ENCODE measurements at regions not wholly inside any gene's neighbourhood (a gene's known extent, or its start where the extent isn't known, plus 50 kb on each side); places are given as distances from the start of the nearest gene placed in this dataset.

DNA sequence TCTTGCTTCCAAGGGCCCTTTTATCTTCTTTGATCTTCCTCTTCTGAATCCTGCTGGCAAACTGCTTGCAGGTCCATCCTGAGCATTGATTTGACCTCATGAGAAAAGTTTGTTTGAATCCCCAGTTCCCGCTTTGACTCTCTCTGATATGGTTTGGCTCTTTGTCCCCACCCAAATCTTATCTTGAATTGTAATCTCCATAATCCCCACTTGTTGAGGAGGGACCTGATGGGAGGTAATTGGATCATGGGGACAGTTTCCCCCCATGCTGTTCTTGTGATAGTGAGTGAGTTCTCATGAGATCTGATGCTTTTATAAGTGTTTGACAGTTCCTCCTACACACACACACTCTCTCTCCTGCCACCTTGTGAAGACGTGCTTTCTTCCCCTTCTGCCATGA is 126.6 kb upstream of the ARHGAP20 start:
- DNase-seq (ENCODE audit: low read depth), result no peak

- no peak for DNase-seq (ENCODE audit: low read depth)
These were observed 125.4 kb upstream of the ARHGAP20 start for GRCh38 chr11:110837603-110838002.

GRCh38 chr11:110835106-110835505 is 122.9 kb upstream of the ARHGAP20 start:
- DNase-seq (ENCODE audit: low read depth), result no peak

DNA sequence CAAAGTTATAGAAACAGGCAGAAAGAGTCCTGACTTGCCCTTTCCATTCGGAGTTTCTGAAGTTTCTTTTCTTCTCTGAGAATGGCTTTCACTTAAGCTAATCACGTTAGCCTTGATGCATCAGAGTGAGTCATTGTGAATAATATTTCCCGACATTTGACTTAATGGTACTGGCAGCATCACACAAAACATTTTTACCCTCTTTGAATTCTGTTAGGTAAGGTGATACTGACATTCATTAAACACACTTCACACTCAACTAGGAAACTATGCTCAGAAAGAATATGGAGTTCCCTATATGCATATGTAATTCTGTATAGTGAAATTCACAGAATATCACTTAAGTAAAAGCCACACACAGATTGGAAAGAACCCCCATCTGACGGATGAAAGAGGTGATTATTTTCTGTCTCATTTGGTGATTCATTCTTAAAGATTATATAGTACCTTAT is 120.8 kb upstream of the ARHGAP20 start:
- peak; percentile 31 for DNase-seq (ENCODE audit: low read depth)

- no peak for DNase-seq (ENCODE audit: low read depth)
These were observed 120.3 kb upstream of the ARHGAP20 start for GRCh38 chr11:110832539-110832938.

GRCh38 chr11:110832080-110832479 is 119.8 kb upstream of the ARHGAP20 start:
- DNase-seq (ENCODE audit: low read depth), result no peak

- DNase-seq (ENCODE audit: low read depth), result no peak
These were observed 118.5 kb upstream of the ARHGAP20 start for GRCh38 chr11:110830747-110831146.

DNA sequence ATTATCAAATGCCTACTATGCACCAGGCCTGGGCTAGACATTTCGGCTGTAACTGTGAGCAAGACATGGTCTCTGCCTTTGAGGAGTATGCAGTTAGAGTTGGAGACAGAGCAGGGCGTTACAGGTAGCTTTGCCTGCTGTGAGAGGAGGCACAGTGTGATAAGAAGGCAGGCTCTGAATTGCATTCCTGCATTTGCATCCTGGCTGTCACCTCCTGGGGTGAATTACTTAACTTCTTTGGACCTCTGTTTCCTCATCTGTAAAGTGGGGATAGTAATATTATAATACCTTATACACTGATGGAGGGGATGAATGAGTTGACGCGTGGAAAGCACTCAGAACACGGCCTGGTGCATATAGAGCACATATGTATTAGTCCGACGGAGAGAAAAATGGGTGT is 118.1 kb upstream of the ARHGAP20 start:
- DNase-seq (ENCODE audit: low read depth), result no peak

DNA sequence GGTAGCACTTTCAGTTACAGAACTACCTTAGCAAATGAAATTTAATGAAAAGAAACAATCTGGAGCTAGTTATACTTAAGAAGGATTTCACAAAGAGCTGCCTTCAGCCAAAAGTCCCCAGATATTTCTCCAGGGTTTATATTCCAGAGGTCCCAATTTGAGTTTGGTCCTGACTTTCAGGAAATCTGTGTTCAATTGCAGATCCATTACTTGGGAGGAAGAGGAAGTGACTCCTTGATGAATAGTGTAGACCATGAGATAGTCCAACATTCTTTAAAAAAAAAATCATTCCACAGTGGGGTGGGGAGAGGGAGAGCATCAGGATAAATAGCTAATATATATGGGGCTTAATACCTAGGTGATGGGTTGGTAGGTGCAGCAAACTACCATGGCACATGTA is 117.6 kb upstream of the ARHGAP20 start:
- DNase-seq (ENCODE audit: low read depth), result no peak

DNA sequence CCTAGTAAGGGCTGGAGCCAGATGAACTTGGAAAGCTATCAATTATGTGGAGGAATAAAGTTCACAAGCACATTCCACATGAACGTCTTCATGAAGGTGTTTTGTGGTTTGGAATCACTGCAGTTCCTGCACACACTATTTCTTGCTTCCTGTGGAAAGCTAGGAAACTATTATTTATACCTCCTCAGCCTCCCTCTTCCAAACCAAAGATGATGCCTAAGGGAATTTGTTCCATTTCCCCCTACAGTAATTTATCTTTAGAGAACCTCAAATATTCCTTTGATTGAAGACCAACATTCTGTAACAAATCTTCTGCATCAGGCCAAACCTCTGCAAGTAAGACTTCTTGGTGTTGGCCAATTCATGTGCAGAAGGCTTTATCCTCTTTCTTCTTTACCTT is 115.8 kb upstream of the ARHGAP20 start:
- DNase-seq (ENCODE audit: low read depth), result no peak

GRCh38 chr11:110827276-110827675 is 115.0 kb upstream of the ARHGAP20 start:
- DNase-seq (ENCODE audit: low read depth), result no peak

- DNase-seq (ENCODE audit: low read depth), result no peak
These were observed 112.8 kb upstream of the ARHGAP20 start for GRCh38 chr11:110824912-110825620.

DNA sequence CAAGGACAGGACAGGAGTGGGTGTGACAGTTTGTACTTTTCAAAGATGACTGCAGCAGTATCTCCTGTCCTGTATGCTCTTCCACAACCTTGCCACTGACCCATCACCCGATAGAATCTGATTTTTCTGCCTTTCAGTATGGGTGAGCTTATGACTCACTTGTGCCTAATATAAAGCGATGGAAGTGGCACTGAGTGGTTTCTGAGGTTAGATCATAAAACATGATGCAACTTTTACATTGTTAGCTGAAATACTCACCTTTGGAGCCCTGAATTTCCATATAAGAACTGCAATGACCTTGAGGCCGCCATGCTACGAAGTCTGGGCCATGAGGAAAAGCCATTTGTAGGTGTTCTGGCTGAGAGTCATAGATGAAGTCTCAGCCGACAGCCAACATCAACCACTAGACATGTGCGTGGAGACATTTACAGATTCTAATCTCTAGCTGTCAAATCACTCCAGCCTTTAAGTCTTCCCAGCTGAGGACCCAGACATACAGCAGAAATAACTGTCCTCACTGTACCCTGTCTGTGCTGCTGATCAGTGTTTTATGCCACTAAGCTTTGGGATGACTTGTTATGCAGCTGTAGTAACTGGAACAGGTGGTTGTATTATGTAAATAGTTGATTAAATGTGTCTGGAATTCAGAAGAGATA is 105.9 kb upstream of the ARHGAP20 start:
- no peak for DNase-seq (ENCODE audit: low read depth)

DNA sequence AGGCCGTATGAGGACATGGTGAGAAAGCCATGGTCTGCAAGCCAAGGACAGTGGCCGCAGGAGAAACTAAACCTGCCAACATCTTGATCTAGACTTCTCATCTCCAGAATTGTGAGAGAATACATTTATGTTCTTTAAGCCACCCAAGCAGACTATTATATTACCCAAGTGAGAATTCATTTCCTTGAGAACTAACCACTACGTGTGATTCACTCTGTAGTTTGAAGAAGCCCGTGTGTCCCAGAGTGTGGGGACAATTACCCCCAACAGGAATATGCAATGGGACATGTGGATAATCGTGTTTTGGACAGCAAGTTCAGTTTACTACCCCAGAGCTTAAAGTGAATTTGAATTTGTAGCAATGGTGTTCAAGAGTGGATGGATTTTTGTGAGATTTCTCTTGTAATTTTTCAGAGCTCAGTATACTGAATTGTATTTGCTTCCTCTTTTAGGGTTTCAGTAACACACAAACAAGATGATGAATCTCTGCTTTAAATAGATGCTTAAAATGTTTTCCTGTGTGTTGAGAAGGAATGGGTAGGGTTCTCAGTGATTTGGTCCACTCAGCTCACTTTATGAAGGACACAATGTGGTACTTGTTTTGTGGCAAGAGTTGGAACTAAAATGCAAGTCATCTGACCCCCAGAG is 100.0 kb upstream of the ARHGAP20 start:
- no peak for DNase-seq (ENCODE audit: low read depth)

- no peak for DNase-seq (ENCODE audit: low read depth)
These were observed 97.4 kb upstream of the ARHGAP20 start for GRCh38 chr11:110809417-110810199.

GRCh38 chr11:110808248-110808647 is 96.0 kb upstream of the ARHGAP20 start:
- no peak for DNase-seq (ENCODE audit: low read depth)

DNA sequence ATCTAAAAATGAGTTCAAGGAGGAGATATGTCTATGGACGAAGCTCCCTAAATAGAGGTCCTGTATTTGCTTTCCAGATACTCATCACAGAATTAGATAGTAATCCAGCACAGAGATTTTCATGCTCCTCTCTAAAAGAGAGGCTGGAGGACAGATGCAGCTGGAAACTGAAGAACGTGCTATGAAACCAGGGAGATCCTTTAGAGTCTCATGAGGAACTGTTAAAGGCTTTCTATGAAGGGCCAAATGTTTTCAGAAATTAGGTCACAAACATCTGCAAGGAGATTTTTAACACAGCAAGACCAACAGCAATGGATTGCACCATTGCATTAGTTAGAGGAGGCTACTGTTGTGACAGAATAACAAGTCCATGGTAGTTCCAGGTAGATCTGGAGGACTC is 95.6 kb upstream of the ARHGAP20 start:
- DNase-seq (ENCODE audit: low read depth), result no peak

DNA sequence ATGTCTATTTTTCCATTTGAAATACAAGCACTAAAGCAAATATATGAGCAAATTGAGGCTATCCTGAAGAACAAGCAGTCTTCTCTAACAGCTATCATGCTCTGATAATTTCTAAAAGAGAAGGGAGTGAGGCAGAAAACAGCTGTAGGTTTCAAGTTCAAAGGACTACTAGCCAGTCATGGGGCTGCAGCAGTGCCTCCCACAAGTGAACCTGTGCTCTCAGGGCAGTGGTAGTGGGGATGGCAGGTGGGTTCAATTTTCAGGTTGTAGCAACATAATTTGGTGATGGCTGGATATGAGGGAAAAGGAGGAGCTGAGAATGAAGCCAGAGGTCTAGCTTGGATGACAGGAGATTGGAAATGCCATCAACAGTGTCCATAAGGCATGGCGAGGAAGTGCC is 93.5 kb upstream of the ARHGAP20 start:
- DNase-seq (ENCODE audit: low read depth), result no peak

DNA sequence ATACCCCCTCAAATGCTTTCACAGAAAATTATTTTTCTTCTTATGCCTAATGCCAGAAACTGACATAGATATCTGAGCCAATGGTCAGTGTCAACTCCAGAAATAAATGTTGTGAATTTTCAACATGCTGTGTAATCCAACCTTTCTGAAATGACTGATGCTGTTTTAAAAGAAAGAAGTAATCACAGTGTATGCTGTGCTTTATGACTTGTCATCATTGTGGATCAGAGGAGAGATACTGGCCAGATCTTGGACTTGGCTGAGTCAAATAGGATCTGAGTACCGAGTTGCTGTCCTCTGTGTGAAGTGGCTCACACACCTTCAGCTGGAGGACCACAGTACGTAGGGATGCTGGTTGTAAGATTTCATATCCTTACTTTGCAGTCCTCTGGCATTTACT is 89.9 kb upstream of the ARHGAP20 start:
- DNase-seq (ENCODE audit: low read depth), result no peak

DNA sequence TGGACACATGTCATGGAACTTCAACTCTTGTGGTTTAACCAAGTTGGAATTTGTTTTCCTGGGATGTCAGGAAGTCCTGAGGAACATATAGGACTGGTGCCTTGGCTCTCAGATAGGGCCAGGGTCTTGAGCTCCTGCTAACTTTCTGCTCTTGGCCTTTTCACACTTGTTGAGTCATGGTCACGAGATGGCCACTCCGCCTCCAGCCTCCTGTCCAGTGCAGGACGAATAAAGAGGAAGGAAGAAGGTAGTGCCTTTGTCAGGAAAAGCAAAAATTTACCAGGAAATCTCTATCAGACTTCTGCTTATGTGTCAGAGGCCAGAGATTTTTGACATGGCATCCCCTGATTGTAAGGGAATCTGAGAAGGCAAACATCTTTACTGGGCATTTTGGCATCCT is 89.1 kb upstream of the ARHGAP20 start:
- no peak for DNase-seq (ENCODE audit: low read depth)

GRCh38 chr11:110798201-110798900 is 86.1 kb upstream of the ARHGAP20 start:
- no peak for DNase-seq (ENCODE audit: low read depth)

Measured in myocyte (in vitro differentiated cells).